Esophagus squamous epithelium (tissue), 4 donors: ENCODE measurements at regions not wholly inside any gene's neighbourhood (a gene's known extent, or its start where the extent isn't known, plus 50 kb on each side); places are given as distances from the start of the nearest gene placed in this dataset.

Experiments used
- CTCF ChIP-seq, 6 experiments: fragments of 450-650 bp in 4 of 6; fragments of 200-600 bp in 2 of 6; sonication (generic) in 2 of 6; IDR thresholded peaks; one replicate each; pipeline ENCODE4 v1.5.1; 2016 to 2019; ENCODE audit warnings: antibody characterized with exemption in 6 of 6, mild to moderate bottlenecking in 4 of 6, moderate library complexity in 4 of 6
- POLR2A ChIP-seq, 4 donors: fragments of 450-650 bp; IDR thresholded peaks; one replicate each; pipeline ENCODE4 v1.6.1; 2017; ENCODE audit warnings: antibody characterized with exemption in 4 of 4, mild to moderate bottlenecking in 4 of 4, moderate library complexity in 3 of 4

GRCh38 chr5:100654895-100655294 is 119.7 kb downstream of the FAM174A start:
- TF ChIP-seq POLR2A (IDR thresholded peaks at IDR 0.05) = no peak
- no peak for TF ChIP-seq CTCF (IDR thresholded peaks at IDR 0.05)
